ENCODE measurements at regions not wholly inside any gene's neighbourhood (a gene's known extent, or its start where the extent isn't known, plus 50 kb on each side); places are given as distances from the start of the nearest gene placed in this dataset.

DNA sequence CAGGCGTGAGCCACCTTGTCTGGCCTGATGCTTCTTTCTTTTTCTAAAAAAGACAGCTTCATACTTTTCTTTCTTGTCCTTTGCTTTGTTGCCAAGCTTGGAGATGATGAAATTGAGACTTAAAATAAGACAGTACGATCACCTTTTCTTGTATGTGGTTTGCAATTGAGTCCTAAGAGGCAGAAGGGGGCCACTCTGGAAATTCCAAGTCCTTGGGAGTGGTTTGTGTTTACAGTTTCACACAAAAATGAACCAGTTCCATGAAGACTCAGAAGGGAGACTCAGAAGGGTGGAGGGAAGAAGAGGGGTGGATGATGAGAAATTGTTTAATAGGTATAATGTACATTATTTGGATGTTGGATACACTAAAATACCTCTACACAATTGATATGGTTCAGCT lies 70.7 kb upstream of the TNS3 start:
- TF ChIP-seq, protein P1, sequence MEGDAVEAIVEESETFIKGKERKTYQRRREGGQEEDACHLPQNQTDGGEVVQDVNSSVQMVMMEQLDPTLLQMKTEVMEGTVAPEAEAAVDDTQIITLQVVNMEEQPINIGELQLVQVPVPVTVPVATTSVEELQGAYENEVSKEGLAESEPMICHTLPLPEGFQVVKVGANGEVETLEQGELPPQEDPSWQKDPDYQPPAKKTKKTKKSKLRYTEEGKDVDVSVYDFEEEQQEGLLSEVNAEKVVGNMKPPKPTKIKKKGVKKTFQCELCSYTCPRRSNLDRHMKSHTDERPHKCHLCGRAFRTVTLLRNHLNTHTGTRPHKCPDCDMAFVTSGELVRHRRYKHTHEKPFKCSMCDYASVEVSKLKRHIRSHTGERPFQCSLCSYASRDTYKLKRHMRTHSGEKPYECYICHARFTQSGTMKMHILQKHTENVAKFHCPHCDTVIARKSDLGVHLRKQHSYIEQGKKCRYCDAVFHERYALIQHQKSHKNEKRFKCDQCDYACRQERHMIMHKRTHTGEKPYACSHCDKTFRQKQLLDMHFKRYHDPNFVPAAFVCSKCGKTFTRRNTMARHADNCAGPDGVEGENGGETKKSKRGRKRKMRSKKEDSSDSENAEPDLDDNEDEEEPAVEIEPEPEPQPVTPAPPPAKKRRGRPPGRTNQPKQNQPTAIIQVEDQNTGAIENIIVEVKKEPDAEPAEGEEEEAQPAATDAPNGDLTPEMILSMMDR (IDR thresholded peaks at IDR 0.05; ENCODE audit: insufficient read depth, low read depth, low read length, missing control alignments): no peak
- DNase-seq (ENCODE audit: low read depth): no peak
- H3K4me3 ChIP-seq (ENCODE audit: low read depth, low read length): no peak overlapping the region

DNA sequence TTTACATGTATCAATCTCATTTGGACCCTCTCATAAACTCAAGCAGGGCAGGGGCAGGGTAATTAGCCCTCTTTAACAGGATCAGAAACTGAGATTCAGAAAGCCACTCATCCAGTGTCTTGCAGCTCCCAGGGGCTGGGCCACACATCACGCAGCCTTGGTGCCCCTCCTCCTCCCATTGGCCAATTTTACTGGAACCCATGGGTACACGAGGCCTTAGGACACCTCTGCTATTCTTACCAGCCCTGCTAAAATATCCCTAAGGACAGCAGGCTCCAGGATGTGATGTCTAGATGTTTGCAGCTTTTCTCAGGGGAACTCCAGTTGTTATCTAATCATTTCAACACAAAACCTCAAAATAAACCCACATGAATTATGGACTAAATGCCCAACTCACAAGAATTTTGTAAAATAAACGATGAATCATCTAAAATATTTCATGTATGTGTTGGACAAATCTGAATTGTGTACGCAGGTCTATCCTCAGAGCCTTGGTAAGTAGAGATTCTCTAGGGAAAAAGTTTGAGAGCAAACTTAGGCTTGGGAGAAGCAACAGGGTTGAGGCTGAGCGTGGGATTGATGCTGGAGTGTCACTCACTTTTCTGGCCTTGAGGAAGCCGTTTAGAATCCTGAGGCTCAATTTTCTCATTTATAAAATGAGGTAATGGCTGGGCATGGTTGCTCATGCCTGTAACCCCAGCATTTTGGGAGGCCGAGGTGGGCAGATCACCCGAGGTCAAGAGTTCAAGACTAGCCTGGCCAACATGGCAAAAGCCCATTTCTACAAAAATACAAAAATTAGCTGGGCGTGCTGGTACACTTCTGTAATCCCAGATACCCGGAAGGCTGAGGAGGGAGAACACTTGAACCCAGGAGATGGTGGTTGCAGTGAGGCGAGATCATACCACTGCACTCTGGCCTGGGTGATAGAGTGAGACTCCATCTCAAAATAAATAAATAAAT lies 69.7 kb upstream of the TNS3 start:
- DNase-seq (ENCODE audit: low read depth): no peak
- TF ChIP-seq, protein P1 (IDR thresholded peaks at IDR 0.05; ENCODE audit: insufficient read depth, low read depth, low read length, missing control alignments): no peak
- H3K4me3 ChIP-seq (ENCODE audit: low read depth, low read length): no peak overlapping the region

DNA sequence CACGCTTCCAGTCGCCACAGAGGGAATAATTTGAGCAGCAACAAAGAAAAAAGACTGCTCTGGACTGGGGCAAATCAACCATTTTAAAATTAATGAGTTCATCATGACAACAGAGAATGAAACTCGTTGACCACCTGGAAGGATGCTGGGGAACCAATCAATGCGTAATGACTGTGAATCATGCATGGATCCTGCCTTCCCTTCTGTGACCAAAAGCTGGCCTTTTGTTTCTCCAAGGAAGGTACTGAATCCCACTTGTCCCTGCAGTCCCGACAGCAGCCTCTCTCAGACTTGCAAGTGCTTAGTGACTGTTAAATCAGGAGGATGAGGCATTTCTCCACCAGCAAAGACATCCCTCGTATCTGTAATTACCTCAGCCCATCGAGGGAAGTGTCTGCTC lies 68.0 kb upstream of the TNS3 start:
- TF ChIP-seq, protein P1 (IDR thresholded peaks at IDR 0.05; ENCODE audit: insufficient read depth, low read depth, low read length, missing control alignments): no peak
- H3K4me3 ChIP-seq (ENCODE audit: low read depth, low read length): no peak overlapping the region
- DNase-seq (ENCODE audit: low read depth): no peak

DNA sequence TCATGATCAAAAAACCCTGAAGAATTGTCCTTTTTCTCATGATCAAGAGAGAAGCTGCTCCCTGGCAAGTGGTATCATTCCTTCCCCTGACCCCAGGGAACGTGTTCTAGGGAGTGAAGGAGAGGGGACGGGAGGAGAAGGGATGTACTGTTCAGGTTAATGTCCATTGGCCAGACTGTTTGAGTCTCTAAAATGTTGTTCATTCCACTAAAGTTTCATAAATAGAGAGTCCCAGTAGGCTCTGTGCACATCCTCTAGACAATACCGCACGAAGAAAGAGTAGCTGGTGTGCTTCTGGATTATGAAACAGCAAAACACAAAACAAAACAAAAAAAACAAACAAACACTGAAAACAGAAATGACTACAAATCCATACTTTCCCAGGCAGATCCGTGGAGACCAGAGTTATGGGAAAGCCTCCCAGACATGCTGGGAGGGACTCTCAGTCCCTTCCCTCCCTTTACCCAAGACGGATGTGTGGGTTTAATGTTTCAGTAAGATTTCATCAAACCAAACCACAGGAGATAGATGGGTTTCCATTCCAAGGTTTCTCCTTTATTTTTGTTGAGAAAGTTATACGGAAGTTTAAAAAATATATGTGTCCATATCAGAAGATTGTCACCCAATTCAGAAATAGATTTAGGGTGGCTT lies 66.5 kb upstream of the TNS3 start:
- TF ChIP-seq, protein P1 (IDR thresholded peaks at IDR 0.05; ENCODE audit: insufficient read depth, low read depth, low read length, missing control alignments): no peak
- no peak overlapping the region for H3K4me3 ChIP-seq (ENCODE audit: low read depth, low read length)
- no peak for DNase-seq (ENCODE audit: low read depth)

DNA sequence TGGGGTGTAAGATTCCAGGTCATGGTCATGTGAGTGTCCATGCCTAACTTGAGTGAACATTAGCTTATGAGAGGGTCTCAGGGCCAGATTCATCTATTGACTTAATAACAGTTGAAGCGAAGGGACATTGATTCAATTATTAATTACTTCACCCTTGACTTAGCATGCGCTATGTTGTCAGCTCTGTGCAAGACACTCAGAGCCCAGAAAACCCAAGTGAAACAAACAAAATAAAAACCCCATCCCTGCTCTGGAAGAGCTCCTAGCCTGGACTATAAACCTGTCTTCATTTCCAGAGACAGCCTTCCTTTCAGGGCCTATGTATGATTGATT lies 66.0 kb upstream of the TNS3 start:
- TF ChIP-seq, protein P1 (IDR thresholded peaks at IDR 0.05; ENCODE audit: insufficient read depth, low read depth, low read length, missing control alignments): no peak
- no peak overlapping the region for H3K4me3 ChIP-seq (ENCODE audit: low read depth, low read length)
- DNase-seq (ENCODE audit: low read depth): no peak

DNA sequence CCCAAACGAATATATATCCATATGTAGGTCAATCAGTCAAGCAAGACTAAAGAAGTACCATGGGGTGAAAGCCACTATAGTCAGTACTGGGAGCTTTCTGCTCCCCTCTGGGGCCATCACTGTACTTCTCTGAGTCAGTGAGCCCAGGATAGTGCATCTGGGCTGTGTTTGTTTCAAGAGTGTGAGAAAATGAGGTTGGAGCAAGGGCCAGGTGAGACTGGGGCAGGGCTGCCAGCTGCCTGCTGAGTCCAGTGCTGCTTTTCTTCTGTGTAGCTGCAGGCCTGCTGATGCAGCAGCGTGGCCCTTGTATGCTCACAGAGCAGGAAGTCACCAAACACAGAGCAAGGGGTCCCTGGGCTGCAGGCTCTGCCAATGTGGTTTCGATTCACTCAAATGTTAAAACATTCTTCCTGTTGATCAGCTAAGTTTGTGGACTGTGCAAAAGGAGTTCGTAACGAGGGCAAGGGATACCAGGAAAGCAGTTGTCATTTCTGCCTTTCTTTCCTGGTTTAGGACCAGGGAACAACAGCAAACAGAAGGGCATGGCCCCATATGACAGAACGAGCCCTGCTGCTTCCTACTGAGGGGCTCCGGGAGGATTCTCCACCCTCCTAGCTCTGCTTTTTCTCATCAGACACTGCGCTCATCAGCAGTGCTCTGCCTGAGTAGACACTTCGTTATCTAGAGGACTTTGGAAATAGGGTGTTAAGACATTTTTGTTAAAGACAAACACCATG lies 65.4 kb upstream of the TNS3 start:
- H3K4me3 ChIP-seq (ENCODE audit: low read depth, low read length): no peak overlapping the region
- TF ChIP-seq, protein P1 (IDR thresholded peaks at IDR 0.05; ENCODE audit: insufficient read depth, low read depth, low read length, missing control alignments): no peak
- peak; percentile 42 for DNase-seq (ENCODE audit: low read depth)
